ENCODE measurements at regions not wholly inside any gene's neighbourhood (a gene's known extent, or its start where the extent isn't known, plus 50 kb on each side); places are given as distances from the start of the nearest gene placed in this dataset.

GRCh38 chr2:120415060-120415459, 69.1 kb downstream of the INHBB start (continued):
- TF ChIP-seq ZNF462 (CRISPR knock-in tag; IDR thresholded peaks at IDR 0.05), result no peak
- no peak for TF ChIP-seq ZNF331 (CRISPR knock-in tag; IDR thresholded peaks at IDR 0.05; ENCODE audit: low read depth)
- no peak for TF ChIP-seq CREB1 (CRISPR knock-in tag; IDR thresholded peaks at IDR 0.05; ENCODE audit: low read depth)

GRCh38 chr2:120415728-120416509, 70.0 kb downstream of the INHBB start:
- no peaks in the 10 kb centered on the region for H3K4me1 ChIP-seq (ENCODE audit: insufficient read depth)
- H4K20me1 ChIP-seq (replicated peaks; ENCODE audit: insufficient read depth), result no peaks in the 10 kb centered on the region
- H2AFZ ChIP-seq, result no peak overlapping the region
- no peak overlapping the region for H3K27ac ChIP-seq (ENCODE audit: low read depth)
- H3K9me3 Mint-ChIP-seq, result peaks cover 12% of the 10 kb centered on the region; the same call in 2 of the 3 replicates
- no peaks in the 10 kb centered on the region for H3K36me3 Mint-ChIP-seq (ENCODE audit: low read depth)
- H3K4me2 ChIP-seq, result no peak overlapping the region
- ATAC-seq (no peak), DNase-seq (ENCODE audit: low spot score) (no peak)
- peaks cover 7% of the 10 kb centered on the region; the same call in 2 of the 3 replicates for H3K4me1 Mint-ChIP-seq
- no peak overlapping the region for H3K27ac Mint-ChIP-seq
- H3F3A ChIP-seq (replicated peaks; ENCODE audit: low read depth), result no peaks in the 10 kb centered on the region
- H3K27me3 Mint-ChIP-seq (ENCODE audit: insufficient read depth, low read depth, poor library complexity), result peaks cover 13% of the 10 kb centered on the region
- no peaks in the 10 kb centered on the region for H3K9me2 ChIP-seq (ENCODE audit: insufficient read depth)
- H3K79me2 ChIP-seq (replicated peaks; ENCODE audit: insufficient read depth), result no peaks in the 10 kb centered on the region
- no peaks in the 10 kb centered on the region for H3K27me3 ChIP-seq (ENCODE audit: insufficient read depth)
- H3K4me3 ChIP-seq, result no peak overlapping the region
- no peak overlapping the region for H3K4me3 Mint-ChIP-seq
- no peaks in the 10 kb centered on the region for H3K36me3 ChIP-seq (ENCODE audit: insufficient read depth)
- no peak for TF ChIP-seq REST (IDR thresholded peaks at IDR 0.05; ENCODE audit: unreplicated experiment)
- TF ChIP-seq ZNF462 (CRISPR knock-in tag; IDR thresholded peaks at IDR 0.05), result no peak
